Right cardiac atrium (tissue), 5 donors: ENCODE measurements at regions not wholly inside any gene's neighbourhood (a gene's known extent, or its start where the extent isn't known, plus 50 kb on each side); places are given as distances from the start of the nearest gene placed in this dataset.
A peak's percentile ranks its signal among the peaks of the same experiment; 100 is the strongest.

ENCODE experiments used
- ATAC-seq, 2 donors: fragments of 200-7000 bp; cut with Tn5 transposase; one replicate each; pipeline versions ENCODE4 v1.8.0 to v1.9.1; 2020; ENCODE audit warnings: moderate library complexity in 2 of 2, mild to moderate bottlenecking in 1 of 2
- DNase-seq, 3 donors: peaks; one replicate each; pipeline ENCODE4 v3.0.0-alpha.2; 2020
- H3K27ac ChIP-seq: one replicate; pipeline ENCODE4 v1.5.1; 2013; ENCODE audit warnings: mild to moderate bottlenecking, low read length, control low read depth, moderate library complexity
- H3K27me3 ChIP-seq: one replicate; pipeline ENCODE4 v1.6.1; 2013; ENCODE audit not compliant: control insufficient read depth, insufficient read depth
- H3K4me1 ChIP-seq: one replicate; pipeline ENCODE4 v1.6.1; 2013; ENCODE audit warnings: low read length; ENCODE audit not compliant: control insufficient read depth, insufficient read depth
- H3K4me3 ChIP-seq: one replicate; pipeline ENCODE4 v1.5.1; 2013; ENCODE audit warnings: low read length, control low read depth
- H3K9me3 ChIP-seq: one replicate; pipeline ENCODE4 v1.6.1; 2013; ENCODE audit warnings: low read length; ENCODE audit not compliant: control insufficient read depth
- WGBS: extraction: QIAGEN DNeasy Blood & Tissue Kit; methylation state at CpG from one replicate; pipeline ENCODE4 v1.1.7; 2013; 5-methylcytosine and 5-hydroxymethylcytosine counted together
- intact Hi-C, 4 donors: fragments of 100-400 bp; cut with DNase I; formaldehyde crosslinking; loops; one replicate each; pipeline versions ENCODE4 v1.11.0 to v1.14.0; 2022 to 2023
- donor health status: healthy with polysubstance abuse.
- donor health status: DM: no; HTN: yes; CAD: no.
- donor health status: DM: no; HTN: no; CAD: no.
- donor health status: DM: no; HTN: yes; CAD: no; lungs with severe emphysema.
- donor health status: DM: yes; HTN: yes; CAD: no.

DNA sequence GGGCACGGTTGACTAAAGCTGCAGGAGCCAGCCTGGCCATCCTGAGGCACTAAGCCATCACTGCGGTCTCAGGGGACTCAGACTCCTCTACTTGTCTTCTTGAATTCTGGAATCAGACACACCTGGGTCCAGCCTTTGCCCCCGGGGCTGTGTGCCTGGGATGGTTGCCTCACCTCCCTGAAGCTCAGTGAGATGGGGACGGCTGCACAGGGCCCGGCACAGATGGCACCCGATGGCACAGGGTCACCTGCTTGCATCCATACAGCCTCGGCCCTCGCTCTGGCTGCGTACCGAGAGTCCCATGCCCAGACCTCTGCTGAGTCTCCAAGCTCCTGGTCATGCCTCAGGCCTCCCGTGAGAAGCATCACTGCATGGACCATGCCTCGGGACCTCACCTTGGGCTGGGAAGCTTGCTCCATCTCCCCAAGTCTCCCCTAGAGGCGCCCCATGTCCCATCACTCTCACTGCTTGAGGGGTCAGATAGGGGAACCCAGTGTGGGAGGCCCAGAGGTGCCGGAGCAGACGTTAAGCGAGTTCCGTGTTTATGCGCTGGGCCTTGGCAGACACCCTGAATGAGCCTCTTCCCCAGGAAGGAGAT is 316.3 kb downstream of the SEC14L1 start:
- no peak overlapping the region for H3K4me3 ChIP-seq
- no peaks in the 10 kb centered on the region for H3K9me3 ChIP-seq
- WGBS, result 85% methylated on average over 18 of the region's 18 CpGs
- peaks cover 10% of the 10 kb centered on the region for H3K4me1 ChIP-seq
- no peak for ATAC-seq
- no peaks in the 10 kb centered on the region for H3K27me3 ChIP-seq
- no peak overlapping the region for H3K27ac ChIP-seq
- intact Hi-C loops, result no loop called here
- DNase-seq, result no peak

DNA sequence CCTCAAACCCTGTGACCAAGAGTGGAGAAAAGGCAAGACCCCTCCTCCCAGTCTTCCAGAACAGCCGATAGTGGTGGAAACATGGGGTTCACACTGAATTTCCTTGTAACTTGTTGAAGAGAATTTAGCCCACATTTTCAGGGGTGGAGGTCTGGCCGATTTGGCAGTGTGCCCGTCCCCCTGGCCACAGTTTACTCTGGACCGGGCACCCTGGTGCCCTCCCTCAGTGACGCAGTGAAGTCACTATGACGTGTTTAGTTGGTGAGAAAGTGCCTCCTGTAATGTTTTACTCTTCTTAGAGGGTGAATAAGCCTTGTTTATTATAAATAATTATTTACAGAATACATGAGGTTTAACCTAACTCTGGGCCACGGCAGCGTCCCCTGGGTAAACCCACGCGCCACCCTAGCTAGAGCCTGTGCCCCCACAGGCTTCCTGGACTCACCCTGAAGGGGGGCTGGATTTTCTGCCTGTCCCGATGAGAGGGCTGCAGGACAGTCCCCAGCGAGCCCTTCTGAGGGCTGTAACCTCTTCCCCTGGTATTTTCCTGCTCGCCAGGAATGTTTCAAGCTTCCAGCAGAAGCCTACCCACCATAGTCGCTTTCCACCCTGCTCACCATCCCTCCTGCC is 316.9 kb downstream of the SEC14L1 start:
- Histone ChIP-seq H3K27ac (no peak overlapping the region), H3K27me3 (no peaks in the 10 kb centered on the region), H3K9me3 (no peaks in the 10 kb centered on the region), H3K4me1 (peaks cover 4% of the 10 kb centered on the region), H3K4me3 (no peak overlapping the region)
- intact Hi-C loops, result no loop called here
- no peak for DNase-seq
- no peak for ATAC-seq
- WGBS, result 78% methylated on average over 14 of the region's 14 CpGs

DNA sequence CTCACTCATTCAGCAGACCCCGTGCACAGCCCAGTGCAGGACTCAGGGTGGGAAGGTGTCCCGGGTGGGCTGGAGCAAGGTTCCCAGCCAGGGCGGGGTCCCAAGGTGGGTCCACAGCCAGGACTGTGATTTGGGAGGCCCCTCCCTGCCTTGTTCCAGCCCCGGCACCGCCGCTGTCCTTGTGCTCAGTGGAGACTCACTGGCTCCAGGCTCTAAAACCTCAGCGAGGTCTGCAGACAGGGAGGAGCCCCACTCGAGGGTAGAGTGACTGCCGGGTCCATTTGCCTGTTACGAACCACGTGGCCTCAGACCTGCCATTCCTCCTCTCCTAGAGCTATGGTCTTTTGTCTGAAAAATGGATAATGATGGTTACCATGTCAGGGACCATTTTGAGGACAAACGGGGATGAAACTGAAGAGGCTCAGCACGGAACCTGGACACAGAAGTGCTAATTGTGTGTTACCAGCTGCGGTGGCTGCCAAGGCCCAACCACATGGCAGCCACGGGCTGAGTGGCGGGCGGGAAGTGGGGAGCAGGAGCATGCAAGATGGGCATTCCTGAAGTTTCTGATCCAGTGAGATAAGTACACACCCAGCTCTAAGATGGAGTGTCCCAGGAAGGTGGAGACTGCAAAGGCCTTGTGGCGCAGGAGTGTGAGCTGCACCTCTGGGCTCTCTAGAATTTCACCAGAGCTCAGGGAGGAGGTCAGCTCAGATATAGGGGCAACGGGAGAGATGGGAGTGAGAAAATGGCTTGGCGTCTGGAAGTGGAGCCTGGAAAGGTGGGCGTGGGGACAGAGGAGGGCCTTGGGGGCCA is 317.6 kb downstream of the SEC14L1 start:
- Histone ChIP-seq H3K4me3 (no peak overlapping the region), H3K27me3 (no peaks in the 10 kb centered on the region), H3K27ac (no peak overlapping the region), H3K9me3 (no peaks in the 10 kb centered on the region), H3K4me1 (peaks cover 4% of the 10 kb centered on the region)
- no peak for ATAC-seq
- no peak for DNase-seq
- WGBS, result 79% methylated on average over 21 of the region's 21 CpGs
- intact Hi-C loops, result no loop called here

DNA sequence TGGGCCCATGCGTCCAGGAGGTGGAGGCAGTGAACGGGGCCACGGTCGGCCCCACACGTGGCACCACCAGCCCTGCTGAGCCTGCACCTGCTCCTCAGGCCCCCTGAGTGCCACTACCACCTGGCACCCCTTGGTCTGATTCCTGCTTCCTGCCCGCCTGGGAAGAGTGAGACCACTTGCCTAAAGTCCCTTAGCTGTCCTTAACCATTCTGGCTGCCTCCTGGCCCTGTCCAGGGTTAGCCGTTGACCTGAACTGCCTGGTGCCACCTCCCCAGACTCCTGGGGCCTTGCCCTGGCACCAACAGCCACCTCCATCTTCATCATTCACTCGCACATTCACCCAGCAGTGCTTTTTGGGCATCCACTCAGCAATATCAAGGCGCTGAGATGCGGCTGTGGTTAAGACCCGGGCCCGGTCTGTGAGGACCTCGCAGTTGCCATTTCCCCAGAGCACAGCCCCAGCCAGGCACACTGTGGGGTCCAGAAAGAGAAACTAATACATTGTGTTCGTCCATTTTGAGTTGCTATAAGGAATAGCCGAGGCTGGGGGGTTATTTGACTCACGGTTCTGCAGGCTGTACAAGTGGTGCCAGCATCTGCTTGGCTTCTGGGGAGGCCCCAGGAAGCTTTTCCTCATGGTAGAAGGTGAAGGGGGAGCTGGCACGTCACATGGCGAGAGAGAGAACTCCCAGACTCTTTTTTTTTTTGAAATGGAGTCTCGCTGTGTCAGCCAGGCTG is 318.4 kb downstream of the SEC14L1 start:
- Histone ChIP-seq H3K9me3 (no peaks in the 10 kb centered on the region), H3K27me3 (no peaks in the 10 kb centered on the region), H3K4me1 (peaks cover 4% of the 10 kb centered on the region), H3K27ac (no peak overlapping the region), H3K4me3 (no peak overlapping the region)
- 91% methylated on average over 19 of the region's 19 CpGs for WGBS
- DNase-seq (peak in 1 of 3 donors; percentile 58), ATAC-seq (no peak)
- intact Hi-C loops, result no loop called here

DNA sequence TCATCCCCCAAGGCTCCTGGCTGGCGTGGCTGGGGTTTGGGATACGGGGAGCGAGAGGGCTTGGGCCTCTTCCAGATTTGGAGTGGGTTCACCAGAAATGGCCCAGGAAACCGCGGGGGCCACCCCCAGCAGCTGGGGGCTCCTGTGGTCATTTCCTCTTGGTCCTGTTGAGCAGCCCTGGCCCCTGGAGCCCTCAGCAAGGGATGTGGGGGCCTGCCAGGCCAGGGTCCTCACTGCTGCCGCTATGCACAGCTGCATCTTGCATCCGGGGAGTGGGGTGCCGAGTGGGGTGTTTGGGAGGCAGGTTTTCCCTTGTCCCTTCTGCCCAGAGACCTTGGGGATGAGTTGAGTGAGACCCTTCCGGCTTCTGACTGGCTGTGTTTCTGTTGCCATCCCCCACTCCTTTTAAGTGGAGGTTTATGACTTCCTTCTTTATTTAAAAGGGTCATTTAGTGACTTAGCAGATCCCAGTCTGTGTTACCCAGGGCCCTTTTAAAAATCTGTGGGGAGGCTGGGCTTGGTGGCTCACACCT is 319.8 kb downstream of the SEC14L1 start:
- H3K4me3 ChIP-seq, result no peak overlapping the region
- no peaks in the 10 kb centered on the region for H3K27me3 ChIP-seq
- peaks cover 4% of the 10 kb centered on the region for H3K4me1 ChIP-seq
- 61% methylated on average over 9 of the region's 9 CpGs for whole genome bisulfite sequencing
- no peak overlapping the region for H3K27ac ChIP-seq
- intact Hi-C loops, result no loop called here
- ATAC-seq, result no peak
- no peaks in the 10 kb centered on the region for H3K9me3 ChIP-seq
- peak in 2 of 3 donors; percentile 26 to 53 for DNase-seq

DNA sequence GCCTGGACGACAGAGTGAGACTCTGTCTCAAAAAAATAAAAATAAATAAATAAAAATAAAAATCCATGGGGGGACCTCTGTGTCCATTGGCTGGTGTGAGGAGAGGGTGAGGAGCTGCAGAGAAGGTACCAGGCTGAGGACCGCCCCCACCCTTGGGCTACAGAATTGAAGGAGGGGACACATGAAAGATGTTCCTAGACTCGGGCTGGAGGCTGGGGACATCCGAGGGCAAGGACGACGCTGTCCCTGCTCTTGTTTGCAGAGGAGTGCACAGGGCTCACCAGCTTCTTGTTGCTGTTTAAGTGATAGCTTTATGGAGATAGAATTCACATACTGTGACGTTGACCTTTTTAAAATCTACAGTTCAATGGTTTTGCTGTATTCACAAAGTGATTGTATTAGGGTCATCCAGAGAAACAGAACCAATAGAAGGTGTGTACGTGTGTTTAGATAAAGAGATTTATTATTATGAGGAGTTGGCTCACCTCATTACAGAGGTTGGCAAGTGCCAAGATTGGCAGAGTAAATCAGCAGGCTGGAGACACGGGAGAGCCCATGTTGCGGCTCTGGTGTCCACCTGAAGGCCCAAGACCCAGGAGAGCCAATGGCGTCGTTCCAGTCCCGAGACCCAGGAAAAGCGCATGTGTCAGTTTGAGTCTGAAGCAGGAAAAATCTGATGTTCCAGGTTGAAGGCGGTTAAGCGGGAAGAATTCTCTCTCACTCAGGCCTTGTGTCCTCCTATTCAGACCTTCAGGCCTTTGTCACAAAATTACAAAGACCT is 320.7 kb downstream of the SEC14L1 start:
- ATAC-seq, result no peak
- peaks cover 6% of the 10 kb centered on the region for H3K4me1 ChIP-seq
- WGBS, result 81% methylated on average over 16 of the region's 16 CpGs
- DNase-seq, result peak in 1 of 3 donors; percentile 52
- no peak overlapping the region for H3K4me3 ChIP-seq
- intact Hi-C loops, result no loop called here
- no peaks in the 10 kb centered on the region for H3K9me3 ChIP-seq
- no peak overlapping the region for H3K27ac ChIP-seq
- H3K27me3 ChIP-seq, result no peaks in the 10 kb centered on the region

DNA sequence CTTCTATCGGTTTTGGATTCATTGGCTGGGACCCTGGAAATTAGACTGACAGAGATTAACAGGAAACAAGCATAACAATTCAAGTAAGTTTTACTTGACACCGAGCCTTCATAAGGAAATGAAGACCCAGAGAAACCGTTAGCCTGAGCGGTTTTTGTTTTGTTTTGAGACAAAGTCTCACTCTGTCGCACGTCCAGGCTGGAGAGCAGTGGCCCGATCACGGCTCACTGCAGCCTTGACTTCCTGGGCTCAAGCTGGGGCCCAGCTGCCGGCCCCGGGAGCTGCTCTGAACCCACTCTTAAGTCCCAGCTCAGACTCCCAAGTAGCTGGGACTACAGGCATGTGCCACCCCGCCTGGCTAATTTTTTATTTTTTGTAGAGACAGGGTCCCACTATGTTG is 321.3 kb downstream of the SEC14L1 start:
- Histone ChIP-seq H3K9me3 (no peaks in the 10 kb centered on the region), H3K27ac (no peak overlapping the region), H3K4me3 (no peak overlapping the region), H3K27me3 (no peaks in the 10 kb centered on the region), H3K4me1 (peaks cover 6% of the 10 kb centered on the region)
- 47% methylated on average over 11 of the region's 11 CpGs for WGBS
- DNase-seq (peak in 1 of 3 donors; percentile 38), ATAC-seq (no peak)
- intact Hi-C loops, result no loop called here

DNA sequence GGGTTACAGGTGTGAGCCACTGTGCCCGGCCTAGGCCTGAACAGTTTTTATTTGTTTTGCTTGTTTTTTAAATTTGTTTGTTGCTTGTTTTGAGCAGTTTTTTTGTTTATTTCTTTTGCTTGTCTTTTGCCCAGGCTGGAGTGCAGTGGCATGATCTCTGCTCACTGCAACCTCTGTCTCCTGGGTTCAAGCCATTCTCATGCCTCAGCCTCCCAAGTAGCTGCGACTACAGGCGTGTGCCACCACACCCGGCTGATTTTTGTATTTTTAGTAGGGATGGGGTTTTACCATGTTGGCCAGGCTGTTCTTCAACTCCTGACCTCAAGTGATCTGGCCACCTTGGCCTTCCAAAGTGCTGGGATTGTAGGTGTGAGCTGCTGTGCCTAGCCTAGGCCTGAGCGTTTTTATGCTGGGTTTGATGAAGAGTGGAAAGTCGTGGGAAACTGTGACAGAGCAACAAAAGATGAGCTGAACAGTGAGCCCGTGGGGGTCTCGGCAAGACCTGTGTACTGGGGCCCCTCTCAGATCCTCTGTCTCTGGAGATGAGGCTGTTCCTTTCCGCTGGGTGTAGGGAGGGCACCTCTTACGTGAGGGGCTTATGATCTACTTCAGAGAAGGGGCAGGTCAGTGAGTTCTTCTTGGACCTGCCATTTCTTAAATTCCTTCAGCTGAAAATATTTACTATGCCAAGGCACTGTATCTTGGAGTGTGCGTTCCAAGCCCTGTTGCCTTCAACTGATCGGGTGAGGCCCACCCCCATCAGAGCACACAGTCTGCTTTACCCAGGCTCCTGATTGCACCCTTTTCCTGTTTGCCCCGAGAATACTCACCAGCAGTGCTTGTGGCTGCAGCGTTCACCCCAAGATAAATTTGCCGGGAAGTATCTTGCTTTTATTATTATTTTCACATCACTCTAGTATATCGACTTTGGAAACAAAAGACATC is 322.1 kb downstream of the SEC14L1 start:
- H3K9me3 ChIP-seq, result no peaks in the 10 kb centered on the region
- peak in 1 of 3 donors; percentile 39 for DNase-seq
- H3K4me1 ChIP-seq, result peaks cover 6% of the 10 kb centered on the region
- no peaks in the 10 kb centered on the region for H3K27me3 ChIP-seq
- intact Hi-C loops, result no loop called here
- H3K27ac ChIP-seq, result no peak overlapping the region
- no peak overlapping the region for H3K4me3 ChIP-seq
- ATAC-seq, result no peak
- 87% methylated on average over 16 of the region's 16 CpGs for WGBS

DNA sequence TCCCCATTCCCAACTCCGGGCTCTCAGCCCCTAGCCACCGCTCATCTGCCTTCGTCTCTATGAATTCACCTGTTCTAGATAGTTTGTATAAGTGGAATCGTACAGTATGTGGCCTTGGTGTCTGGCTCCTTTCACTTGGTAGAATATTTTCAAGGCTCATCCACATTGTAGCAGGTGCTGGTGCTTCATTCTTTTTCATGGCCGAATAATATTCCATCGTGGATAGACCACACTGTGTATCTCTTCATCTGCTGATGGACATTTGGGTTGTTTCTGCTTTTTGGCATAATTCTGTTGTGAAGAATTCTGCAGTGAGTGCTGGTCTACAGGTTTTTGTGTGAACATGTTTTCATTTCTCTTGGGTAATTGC is 324.2 kb downstream of the SEC14L1 start:
- intact Hi-C loops, result no loop called here
- peak overlapping the region; percentile 18 for H3K27ac ChIP-seq
- 96% methylated on average over 6 of the region's 6 CpGs for WGBS

More for the DNA sequence above, 324.2 kb downstream of the SEC14L1 start:
- H3K4me3 ChIP-seq, result no peak overlapping the region
- ATAC-seq, result no peak
- DNase-seq, result peak in 1 of 3 donors; percentile 20
- no peaks in the 10 kb centered on the region for H3K27me3 ChIP-seq
- no peaks in the 10 kb centered on the region for H3K9me3 ChIP-seq
- peaks cover 9% of the 10 kb centered on the region for H3K4me1 ChIP-seq
